NCI-H146 (cell line): ENCODE measurements at regions not wholly inside any gene's neighbourhood (a gene's known extent, or its start where the extent isn't known, plus 50 kb on each side); places are given as distances from the start of the nearest gene placed in this dataset.
A peak's percentile ranks its signal among the peaks of the same experiment; 100 is the strongest.

Source experiments
- DNase-seq: peaks from one replicate; lab custom pipeline; 2025; lab: John Stamatoyannopoulos, UW

DNA sequence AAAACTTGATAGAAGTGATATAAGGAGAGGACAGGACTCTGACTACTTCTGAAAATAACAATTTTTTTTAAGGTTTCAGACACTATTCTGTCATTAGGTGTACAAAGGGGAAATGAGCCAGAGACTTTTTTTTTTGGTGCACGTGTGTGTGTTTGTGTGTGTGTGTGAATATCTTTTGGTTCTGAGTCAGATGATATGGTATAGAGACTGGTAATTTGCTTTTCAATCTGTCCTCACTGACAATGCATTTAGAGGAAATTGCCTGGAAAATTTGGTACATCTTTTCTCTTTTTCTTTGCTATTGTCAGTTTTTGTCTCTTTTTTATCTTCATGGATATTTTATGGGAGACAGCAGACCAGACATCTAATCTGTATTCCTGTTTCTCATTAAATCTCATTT, 59.3 kb downstream of the DDIT4L start:
- no peak for DNase-seq

DNA sequence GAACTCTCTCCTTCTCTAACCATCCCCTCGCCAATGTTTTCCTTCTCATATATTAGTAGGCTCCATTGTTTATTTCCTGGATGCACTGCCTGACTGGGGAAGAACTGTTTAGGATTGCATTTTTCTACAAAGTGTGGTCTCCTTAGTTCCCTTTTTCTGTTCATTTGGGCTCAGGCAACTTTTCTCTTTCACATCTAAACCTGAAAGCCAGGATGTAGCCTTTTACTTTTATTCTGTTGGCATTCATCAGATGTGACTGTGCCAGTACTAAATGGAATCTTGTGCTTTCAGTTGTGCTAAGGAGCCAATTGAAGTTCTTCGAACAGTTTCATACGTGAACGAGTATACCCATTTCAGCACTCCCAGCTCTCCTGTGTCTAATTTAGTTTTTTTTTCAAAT, 59.8 kb downstream of the DDIT4L start:
- no peak for DNase-seq

DNA sequence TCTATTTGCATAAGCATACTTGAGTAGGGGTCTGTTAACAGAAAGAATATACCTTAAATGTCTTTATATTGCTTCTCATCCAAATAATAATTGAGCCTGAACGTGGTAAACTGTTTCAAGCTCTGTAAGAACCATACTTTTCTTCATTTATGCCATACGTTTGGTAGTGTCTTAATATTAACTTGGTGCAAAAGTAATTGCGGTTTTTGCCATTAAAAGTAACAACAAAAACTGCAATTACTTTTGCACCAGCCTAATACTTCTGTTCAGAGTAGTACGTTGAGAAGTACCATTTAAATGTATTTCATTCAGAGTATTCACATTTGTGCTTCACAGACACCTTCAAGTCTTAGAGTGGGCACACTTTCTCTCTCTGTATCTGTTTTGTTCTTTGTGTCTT, 60.5 kb downstream of the DDIT4L start:
- DNase-seq = no peak

DNA sequence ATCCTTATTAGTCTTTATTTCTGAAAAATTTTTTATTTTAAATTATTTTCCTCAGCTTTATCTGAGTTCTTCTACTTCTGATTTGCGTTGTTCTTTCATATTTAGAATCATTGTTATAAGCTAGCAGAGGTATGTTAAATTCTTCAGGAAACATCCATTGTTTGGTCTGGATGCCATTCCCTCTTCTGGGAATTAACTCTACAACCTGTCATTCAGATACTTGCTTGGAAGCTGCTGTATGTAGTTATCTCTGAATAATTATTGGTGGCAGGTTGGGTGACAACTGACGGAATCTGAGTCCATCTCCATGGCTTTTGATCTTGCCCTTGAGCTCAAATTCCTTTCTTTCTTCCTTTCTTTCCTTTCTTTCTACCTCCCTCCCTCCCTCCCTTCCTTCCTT, 61.9 kb downstream of the DDIT4L start:
- DNase-seq = no peak

DNA sequence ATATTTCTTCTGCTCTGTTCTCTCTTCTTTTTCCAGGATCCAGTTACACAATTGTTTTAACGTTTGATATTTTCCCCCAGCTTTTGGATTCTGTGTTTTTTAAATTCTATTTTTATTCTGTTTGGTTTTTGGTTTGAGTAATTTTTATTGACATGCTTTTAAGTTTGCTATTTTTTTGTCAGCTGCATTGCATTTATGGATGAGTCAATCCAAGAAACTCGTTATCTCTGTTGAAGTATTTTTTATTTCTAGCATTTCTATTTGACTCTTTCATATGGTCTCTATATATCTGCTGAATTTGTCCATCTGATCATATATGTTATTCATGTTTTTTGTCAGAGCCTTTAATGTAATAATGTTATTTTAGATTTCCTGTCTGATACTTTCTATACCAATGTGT, 65.6 kb downstream of the DDIT4L start:
- DNase-seq = no peak

DNA sequence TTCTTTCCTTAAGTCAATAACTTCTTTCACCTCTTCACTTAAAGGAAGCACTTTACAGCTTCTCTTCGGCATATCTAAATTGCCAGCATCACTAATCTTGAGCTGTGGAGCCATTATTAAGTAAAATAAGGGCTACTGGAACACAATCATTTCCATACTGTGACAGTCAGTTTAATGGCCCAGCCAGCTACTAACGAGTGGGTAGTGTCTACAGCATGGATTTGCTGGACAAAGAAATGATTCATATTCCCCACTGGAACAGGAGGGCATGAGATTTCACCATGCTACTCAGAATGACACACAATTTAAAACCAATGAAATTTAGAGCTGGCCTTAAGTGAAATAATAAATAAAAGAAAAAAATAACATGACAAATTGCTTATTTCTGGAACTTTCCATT, 72.1 kb downstream of the DDIT4L start:
- DNase-seq = no peak

DNA sequence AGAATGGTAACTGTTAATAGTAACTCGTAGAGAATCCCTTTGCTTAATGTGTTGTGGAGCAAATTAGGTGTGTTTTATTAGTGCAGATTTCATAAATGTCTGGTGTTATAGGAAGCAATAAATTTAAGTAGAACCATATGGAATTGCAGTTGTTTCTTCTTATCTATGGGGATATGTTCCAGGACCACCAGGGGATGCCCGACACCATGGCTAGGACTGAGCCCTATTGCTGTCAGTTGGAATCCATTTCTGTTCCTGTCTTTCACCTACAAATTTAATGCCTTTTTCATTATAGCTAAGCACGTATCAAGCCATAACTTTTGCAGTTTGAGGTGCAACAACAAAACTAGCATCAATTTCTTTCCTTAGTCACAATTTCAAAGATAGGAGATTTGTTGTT, 72.5 kb downstream of the DDIT4L start:
- no peak for DNase-seq

DNA sequence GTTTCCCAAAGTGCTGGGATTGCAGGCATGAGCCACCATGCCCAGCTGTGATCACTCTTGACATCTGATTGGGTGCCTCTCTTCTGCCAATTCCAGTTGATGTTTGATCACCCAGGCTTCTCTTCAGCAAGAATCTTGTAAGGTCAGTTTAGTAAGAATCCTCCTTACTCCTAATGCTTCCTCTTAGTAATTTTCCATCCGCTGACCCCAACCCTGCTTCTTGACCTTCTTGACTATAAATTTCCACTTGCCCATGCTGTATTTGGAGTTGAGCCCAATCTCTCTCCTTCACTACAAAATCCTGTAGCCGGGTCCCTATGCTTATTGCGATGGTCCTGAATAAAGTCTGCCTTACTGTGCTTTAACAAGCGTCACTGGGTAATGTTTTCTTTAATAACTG, 75.4 kb downstream of the DDIT4L start:
- DNase-seq = no peak

DNA sequence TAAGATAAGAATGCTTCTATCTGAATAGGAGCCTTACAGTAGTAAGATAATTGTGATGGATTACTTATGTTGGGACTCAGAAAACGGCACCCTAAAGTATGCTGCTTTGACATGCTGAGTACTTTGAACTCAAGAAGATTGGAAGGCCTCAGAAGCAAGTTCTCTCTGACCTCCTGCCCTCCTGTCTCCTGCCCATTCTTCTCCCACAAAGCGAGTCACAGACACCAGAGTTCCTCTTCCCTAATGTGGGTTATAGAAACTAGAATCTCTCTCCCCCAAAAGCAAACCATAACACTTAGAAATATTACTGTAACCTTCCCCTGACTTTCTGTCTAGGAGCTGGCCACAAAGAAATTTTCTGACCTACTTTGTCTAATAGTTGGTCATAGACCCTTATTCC, 76.5 kb downstream of the DDIT4L start:
- no peak for DNase-seq

DNA sequence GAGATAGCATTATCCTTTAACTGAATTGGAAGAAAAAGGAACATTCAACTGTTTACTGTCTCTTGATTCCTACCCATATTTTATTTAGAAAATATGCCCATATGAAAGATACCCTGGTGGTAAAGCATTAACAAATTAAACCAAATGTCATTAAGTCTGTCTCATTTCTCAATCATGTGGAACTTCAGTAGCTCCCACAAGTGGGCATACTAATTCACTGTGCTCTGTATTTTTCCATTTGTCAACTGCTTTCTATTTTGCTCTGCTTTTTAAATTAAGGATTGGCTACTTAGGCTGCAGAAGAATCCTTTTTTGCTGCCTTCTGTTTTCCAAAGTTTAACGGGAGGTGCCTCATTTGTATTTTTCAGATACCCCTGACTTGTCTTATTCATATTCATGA, 77.2 kb downstream of the DDIT4L start:
- DNase-seq = no peak

DNA sequence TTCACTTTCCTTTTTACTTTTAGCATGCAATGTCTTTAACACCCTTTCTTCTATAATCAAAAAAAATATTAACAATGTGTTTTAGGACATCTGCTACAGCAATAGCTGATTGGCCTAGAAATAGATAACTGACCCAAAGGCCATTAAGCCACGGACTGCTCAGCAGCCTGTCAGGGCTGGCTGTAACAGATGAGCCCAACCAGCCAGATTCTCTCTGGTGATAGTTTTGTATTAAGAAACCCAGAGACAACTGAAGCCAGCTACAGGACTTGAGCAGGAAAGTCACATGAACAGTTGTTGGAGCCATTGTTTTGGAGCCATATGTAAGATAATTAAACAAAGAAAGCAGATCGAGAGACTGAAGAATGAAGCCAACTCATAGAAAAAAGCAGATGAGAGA, 80.3 kb downstream of the DDIT4L start:
- no peak for DNase-seq

DNA sequence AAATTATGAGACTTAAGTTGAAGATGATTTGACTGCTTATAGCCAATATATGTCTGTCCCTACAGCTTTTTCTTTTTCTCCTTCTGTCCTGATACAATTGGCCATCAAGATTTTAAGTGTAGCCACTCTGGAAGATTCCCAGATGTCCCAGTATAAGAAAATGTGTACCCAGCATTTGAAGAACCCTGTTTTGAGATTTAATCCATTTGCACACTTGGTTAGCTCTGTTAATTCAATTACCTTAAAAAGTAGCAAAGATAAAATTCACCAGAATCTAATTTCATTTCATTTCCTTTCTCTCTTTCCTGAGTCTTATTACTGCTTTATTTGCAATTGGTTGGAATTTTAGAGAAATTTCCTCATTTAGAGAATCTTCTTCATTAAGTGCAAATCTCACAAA, 81.4 kb downstream of the DDIT4L start:
- DNase-seq = no peak

DNA sequence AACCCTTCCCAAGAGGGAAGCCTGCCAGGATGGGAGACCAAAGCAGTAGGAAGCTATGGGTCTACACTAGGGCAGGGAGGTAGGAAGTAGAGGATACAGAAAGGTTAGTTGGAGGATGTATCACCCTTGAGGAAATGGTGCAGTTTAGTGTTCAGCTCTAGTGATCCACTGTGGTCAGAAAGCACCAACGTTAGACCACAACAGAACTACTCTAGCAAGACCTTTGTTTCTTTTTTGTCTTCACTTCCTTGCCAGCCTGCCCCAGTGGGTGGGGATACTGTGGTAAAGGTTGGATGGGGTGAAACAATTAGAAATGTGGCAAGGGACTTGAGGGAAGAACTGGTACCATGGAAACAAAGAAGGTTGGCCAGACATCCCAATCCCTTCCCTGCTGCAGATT, 83.3 kb downstream of the DDIT4L start:
- no peak for DNase-seq

DNA sequence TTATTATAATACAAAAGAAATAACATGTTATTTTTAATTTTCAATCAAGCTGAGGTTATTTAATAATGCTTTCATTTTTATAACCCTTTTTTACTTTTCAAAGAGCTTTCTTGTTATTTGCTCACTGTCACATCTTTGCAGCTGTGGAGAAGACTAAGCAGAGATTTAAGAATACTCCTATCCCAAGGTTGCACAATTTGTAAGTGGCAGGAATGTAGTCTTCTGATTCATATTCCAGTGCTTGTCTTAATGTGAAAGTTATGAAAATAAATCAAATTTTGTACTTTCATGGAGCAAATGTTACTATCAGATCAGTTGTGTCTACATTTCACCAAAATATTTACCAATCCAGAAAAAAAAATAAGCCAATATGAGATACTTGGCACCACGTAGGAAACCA, 86.6 kb downstream of the DDIT4L start:
- DNase-seq = no peak

DNA sequence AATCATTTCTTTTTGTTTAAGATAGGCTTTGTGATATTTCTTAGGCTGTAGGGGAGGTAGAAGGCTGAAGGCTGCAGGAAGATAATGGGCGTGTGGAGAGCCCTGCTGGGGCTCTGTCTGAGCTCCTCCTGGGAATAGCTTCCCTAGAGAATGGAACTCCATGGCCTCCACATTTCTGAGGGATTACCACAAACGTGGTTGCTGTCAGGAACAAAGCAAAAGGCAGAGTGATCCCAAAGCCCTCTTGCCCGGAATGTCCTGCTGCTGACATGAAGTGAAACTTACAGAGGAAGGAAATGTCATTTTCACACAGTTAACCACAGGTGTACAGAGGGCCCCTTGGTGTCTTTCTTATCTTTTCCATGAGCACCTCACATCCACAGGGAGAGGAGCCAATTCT, 89.3 kb downstream of the DDIT4L start:
- DNase-seq = no peak

DNA sequence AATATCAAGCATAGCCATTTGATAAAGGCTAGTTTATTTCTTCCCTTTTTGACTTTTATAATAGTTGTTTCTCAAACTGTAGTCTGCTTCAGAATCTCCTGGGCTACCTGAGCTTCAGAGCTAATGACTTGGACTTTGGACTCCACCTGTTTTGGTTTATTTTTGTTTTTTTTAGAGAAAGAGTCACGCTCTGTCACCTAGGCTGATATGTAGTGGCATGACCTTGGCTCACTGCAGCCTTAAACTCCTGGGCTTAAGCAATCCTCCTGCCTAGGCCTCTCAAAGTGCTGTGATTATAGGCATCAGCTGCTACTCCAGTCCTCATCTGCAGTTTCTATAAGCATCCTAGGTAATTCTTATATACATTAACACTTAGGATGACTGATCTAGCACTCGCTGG, 90.5 kb downstream of the DDIT4L start:
- DNase-seq = no peak

DNA sequence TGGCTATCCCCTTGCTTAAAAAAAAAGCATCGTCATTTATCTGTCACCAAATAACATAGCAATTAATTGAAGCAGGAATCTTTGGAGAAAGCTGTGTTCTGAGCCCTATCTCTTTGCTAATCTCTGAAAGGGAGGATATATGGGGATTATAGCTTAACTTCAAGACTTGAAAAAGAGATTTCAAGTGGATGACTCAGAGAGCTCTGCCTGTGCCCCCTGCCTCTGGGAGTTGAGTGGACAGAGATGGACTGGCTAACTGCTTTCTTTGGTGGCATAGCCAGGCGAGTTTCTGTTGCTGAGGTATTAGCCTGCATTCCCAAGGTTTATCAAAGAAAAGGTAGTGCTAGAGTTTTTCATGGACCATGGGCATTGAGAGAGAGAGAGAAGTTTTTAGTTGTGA, 91.6 kb downstream of the DDIT4L start:
- DNase-seq = no peak

DNA sequence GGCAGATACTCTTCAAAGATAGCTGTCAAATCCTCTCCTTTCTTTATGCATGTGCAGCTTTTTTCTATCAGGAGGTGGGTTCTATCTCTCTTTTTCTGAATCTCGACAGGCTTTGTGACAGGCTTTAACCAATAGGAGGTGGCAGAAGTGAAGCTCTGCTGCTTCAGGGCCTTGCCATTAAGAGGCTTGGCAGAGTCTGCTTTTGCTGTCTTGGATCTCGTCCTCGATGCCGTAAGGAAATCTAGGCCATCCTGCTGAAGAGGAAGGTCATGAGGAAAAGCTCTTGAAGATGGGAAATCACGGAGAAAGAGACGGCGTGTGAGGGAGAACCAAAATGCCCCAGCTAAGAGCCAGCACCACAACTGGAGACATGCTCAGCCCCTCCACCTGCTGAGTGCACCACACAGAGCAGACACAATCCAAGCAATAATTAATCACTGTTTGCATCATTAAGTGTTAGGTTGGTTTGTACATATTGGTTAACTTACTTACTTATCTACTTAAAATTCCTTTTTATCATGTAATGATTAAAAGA, 92.2 kb downstream of the DDIT4L start:
- no peak for DNase-seq

DNA sequence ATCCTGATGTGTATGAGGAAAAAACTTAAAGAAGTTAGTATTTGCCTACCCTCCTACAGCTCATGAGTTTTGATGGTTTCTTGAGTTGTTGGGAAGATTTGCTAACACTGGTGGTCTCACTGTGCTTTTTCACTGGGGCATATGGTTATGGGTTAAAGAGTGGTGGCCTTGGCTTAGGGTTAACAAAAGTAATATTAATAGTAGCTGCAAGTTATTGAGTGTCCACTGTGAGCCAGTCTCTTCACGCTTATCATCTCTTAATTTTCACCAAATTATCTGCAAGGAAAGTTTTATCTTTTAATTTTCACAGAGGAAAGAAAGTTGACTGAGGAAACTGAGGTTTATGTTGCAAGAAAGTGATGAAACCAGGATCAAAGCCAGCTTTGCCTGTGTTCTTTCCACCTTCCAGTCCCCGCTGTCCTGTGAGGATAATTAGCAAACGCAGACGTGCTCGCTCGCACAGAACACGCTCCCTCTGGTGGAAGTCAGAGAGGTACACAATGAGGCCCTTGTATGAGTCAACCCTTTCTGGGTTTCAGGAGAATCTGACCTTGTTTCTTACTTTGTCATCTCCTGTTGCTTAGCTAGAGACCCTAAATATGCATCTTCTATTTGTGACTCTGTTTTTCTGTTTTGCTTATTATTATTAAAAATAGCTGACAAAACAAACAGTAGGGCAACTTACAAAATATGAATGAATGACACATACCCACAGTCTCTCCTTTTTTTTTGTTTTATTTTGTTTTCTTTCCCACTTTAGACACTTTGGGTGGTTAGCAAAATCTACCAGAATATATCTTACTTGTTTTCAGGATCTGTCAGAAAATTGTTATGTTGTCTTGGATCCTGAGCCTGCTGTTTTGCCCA, 94.3 kb downstream of the DDIT4L start:
- peak; percentile 32 for DNase-seq

DNA sequence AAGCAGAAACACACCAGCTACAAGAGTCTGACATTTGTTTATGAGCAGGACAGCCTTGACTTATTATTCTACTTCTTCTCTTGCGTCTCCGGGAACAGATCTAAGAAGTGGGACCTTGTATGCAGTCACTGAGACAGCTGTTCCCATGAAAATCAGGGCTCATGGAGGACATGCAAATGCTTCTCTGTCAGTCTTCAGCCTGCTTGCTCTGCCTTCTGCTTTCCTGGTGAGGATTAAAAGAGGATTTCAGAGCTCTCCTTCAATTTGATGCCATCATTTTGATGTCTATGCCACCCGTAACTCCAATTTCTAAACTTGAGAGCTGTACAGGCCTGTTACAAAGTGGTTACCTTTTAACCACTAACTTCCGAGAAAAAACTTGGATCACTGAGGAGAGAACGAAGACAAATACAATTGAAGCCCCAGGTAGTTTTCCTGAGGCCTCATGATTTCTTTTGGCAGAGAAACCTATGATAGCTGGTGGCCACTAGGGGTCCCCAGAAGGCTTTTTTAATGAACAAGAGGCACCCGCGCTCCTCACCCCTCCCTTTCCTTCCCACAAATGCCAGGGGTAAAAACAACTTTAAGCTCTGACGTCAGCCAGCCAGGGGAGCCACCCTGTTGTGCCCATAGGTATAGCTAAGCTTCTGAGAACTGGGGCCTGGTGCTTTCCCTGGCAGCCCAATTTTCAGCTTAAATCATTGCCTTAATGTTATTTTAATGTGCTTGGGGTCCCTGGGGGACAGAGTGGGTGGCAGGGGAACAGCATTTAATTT, 97.0 kb downstream of the DDIT4L start:
- peak; percentile 59 for DNase-seq

DNA sequence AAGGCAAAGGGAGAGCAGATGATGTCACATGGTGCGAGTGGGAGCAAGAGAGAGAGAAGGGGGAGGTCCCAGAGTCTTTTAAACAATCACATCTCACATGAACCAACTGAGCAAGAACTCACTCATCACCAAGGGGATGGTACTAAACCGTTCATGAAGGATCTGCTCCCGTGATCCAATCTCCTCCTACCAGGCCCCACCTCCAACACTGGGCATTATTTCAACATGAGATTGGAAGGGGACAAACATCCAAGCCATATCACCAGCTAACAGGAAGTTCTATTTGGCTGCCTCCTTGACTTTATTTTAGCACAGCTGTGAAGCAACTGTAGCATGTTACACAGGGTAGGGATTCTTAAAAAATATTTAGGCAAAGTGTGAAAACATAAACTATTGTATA, 102.5 kb downstream of the DDIT4L start:
- no peak for DNase-seq

DNA sequence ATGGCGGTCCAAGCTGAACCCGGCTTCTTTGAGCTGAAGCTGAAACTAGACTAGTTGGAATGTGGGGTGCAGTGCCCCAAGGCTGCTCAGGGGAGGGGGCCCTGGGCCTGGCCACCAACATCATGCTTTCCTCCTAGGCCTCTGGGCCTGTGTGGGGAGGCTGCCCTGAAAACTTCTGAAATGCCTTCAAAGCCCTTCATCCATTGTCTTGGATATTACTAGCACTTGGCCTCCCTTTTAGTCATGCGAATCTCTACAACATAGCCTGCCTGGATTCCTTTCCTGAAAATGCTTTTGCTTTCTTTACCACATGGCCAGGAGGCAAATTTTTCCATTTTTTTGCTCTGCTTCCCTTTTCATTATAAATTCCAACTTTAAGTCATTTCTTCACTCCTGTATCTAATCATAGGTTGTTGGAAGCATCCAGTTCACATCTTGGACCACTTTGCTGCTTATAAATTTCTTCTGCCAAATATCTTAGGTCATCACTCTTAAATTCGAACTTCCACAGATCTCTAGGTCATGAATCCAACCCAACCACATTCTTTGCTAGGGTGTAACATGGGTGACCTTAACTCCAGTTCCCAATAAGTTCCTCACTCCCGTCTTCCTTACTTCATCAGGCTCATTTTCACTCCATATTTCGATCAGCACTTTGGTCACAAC, 103.4 kb downstream of the DDIT4L start:
- no peak for DNase-seq

DNA sequence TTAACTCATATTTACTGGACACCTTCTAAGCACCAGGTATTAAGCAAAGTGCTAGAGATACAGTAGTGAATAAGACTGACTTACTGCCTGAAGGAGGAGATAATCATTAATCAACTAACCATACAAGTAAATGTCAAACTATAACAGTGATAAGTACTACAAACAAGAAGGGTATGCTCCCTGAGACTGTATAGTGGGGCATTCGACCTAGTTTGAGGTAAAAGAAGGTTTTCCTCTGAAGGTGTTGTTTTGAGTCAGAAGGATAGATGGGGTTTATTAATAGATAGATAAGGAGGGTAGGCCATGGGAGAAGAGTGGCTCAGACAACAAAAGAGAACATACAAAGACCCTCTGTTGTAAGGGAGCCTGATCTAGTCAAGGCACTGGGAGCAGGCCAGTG, 105.4 kb downstream of the DDIT4L start:
- DNase-seq = no peak
